NB4 (cell line): ENCODE measurements at regions not wholly inside any gene's neighbourhood (a gene's known extent, or its start where the extent isn't known, plus 50 kb on each side); places are given as distances from the start of the nearest gene placed in this dataset.

Experiments used
- DNase-seq: peaks from one replicate; pipeline ENCODE4 v3.0.0; 2010; ENCODE audit warnings: low read depth
- H3K4me3 ChIP-seq: one replicate; pipeline ENCODE4 v1.5.1; 2011; ENCODE audit warnings: mild to moderate bottlenecking, low read depth, low read length, moderate library complexity
- CTCF ChIP-seq: IDR thresholded peaks from one replicate; pipeline ENCODE4 v1.5.1; 2012; ENCODE audit warnings: low read depth, low read length
- MAX ChIP-seq: IDR thresholded peaks from 2 replicates; pipeline ENCODE4 v1.6.1; 2011; ENCODE audit warnings: low read depth, low read length
- MYC ChIP-seq: IDR thresholded peaks from 2 replicates; pipeline ENCODE4 v1.6.1; 2011; ENCODE audit warnings: low read depth, low read length
- POLR2A ChIP-seq: IDR thresholded peaks from 2 replicates; pipeline ENCODE4 v1.6.1; 2011; ENCODE audit warnings: mild to moderate bottlenecking; ENCODE audit not compliant: insufficient read length; ENCODE audit errors: extremely low read depth

- DNase-seq: no peak
- H3K4me3 ChIP-seq: no peak overlapping the region
- TF ChIP-seq POLR2A (no peak), CTCF (no peak), MYC (no peak)
Measured at GRCh38 chr10:33455029-33455428, 120.6 kb upstream of the NRP1 start.

- H3K4me3 ChIP-seq: no peak overlapping the region
- TF ChIP-seq MYC (no peak), POLR2A (no peak), CTCF (no peak), MAX (no peak)
Measured at GRCh38 chr10:33454554-33454953, 120.1 kb upstream of the NRP1 start.

GRCh38 chr10:33453081-33454025, 118.9 kb upstream of the NRP1 start:
- TF ChIP-seq MYC (no peak), CTCF (no peak), POLR2A (no peak), MAX (no peak)
- no peak for DNase-seq
- H3K4me3 ChIP-seq: no peak overlapping the region

More at GRCh38 chr10:33454554-33454953, 120.1 kb upstream of the NRP1 start:
- DNase-seq: no peak

- H3K4me3 ChIP-seq: no peak overlapping the region
- DNase-seq: no peak
- TF ChIP-seq CTCF: no peak
- no peak for TF ChIP-seq MYC
- no peak for TF ChIP-seq MAX
- no peak for TF ChIP-seq POLR2A
Measured at GRCh38 chr10:33448421-33449140, 114.1 kb upstream of the NRP1 start.

DNA sequence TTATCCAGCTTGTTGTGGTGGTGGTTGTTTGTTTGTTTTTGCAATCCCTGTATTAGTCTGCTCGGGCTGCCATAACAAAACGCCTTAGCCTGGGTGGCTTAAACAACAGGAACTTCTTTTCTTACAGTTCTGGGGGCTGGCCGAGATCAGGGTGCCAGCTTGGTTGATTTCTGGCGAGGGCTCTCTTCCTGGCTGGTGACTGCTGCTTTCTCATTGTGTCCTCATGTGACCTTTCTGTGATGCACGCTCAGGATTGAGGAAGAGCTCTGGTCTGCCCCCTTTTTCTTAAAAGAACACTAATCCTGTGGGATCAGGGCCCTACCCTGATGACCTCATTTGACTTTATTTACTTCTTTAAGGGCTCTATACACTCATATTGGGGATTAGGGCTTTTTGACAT, 107.1 kb upstream of the NRP1 start:
- no peak overlapping the region for H3K4me3 ChIP-seq
- DNase-seq: peak; percentile 58
- TF ChIP-seq MAX: no peak
- TF ChIP-seq MYC: no peak
- TF ChIP-seq POLR2A: no peak
- TF ChIP-seq CTCF: no peak

GRCh38 chr10:33434933-33435332, 100.5 kb upstream of the NRP1 start:
- no peak overlapping the region for H3K4me3 ChIP-seq
- DNase-seq: peak; percentile 38
- TF ChIP-seq MAX (no peak), POLR2A (no peak), MYC (no peak), CTCF (no peak)
